HEK293 (cell line): ENCODE measurements at regions not wholly inside any gene's neighbourhood (a gene's known extent, or its start where the extent isn't known, plus 50 kb on each side); places are given as distances from the start of the nearest gene placed in this dataset.

ENCODE experiments used
- CTCF ChIA-PET: fragments of 350-600 bp; formaldehyde crosslinking; extraction: SDS; loops from one replicate; lab custom pipeline; 2021; ENCODE audit warnings: antibody characterized with exemption; lab: Yijun Ruan, JAX
- POLR2A ChIA-PET: fragments of 300-600 bp; formaldehyde crosslinking; extraction: SDS; loops from one replicate; lab custom pipeline; 2020; ENCODE audit warnings: antibody characterized with exemption, inconsistent platforms; lab: Yijun Ruan, JAX
- H3K27ac ChIP-seq: fragments of 200-500 bp; sonication (Bioruptor generic); 2 replicates; pipeline ENCODE4 v1.5.1; 2014; ENCODE audit warnings: low read depth, low read length, control low read depth, inconsistent platforms; ENCODE audit errors: extremely low read depth
- H3K36me3 ChIP-seq, 2 experiments: fragments of 200-500 bp in 1 of 2; sonication (Bioruptor generic) in 1 of 2; 1 replicate in 1 of 2; 2 replicates in 1 of 2; pipeline ENCODE4 v1.5.1; 2014 to 2017; ENCODE audit warnings: inconsistent platforms in 2 of 2, low read length in 2 of 2; ENCODE audit not compliant: control insufficient read depth in 2 of 2, insufficient read depth in 1 of 2
- H3K4me1 ChIP-seq: fragments of 200-500 bp; sonication (Bioruptor generic); 2 replicates; pipeline ENCODE4 v1.5.1; 2014; ENCODE audit warnings: mild to moderate bottlenecking, low read length, inconsistent platforms; ENCODE audit not compliant: control insufficient read depth, insufficient read depth
- H3K4me3 ChIP-seq: 2 replicates; pipeline ENCODE4 v1.5.1; 2011; ENCODE audit warnings: low read depth, mild to moderate bottlenecking, control low read depth, low read length, moderate library complexity
- H3K9me3 ChIP-seq: fragments of 200-500 bp; sonication (Bioruptor generic); 2 replicates; pipeline ENCODE4 v1.5.1; 2014; ENCODE audit warnings: low read depth, low read length, inconsistent platforms; ENCODE audit not compliant: control insufficient read depth, insufficient read depth
- HOXD13 ChIP-seq: sonication (generic); formaldehyde crosslinking; IDR thresholded peaks from 2 replicates; pipeline ENCODE4 v1.8.0; 2022; ENCODE audit warnings: missing genetic modification reagents, borderline replicate concordance
- PRDM2 ChIP-seq: fragments of 450-650 bp; formaldehyde crosslinking; IDR thresholded peaks from 2 replicates; pipeline ENCODE4 v1.5.1; 2016; ENCODE audit warnings: missing biosample characterization, missing genetic modification characterization, borderline replicate concordance
- SP7 ChIP-seq: fragments of 450-650 bp; formaldehyde crosslinking; IDR thresholded peaks from 2 replicates; pipeline ENCODE4 v1.5.1; 2016; ENCODE audit warnings: missing biosample characterization, missing genetic modification characterization
- YY1 ChIP-seq: fragments of 450-650 bp; formaldehyde crosslinking; IDR thresholded peaks from 2 replicates; pipeline ENCODE4 v1.5.1; 2018; ENCODE audit warnings: missing biosample characterization, missing genetic modification characterization
- ZBTB44 ChIP-seq: fragments of 450-650 bp; IDR thresholded peaks from 2 replicates; pipeline ENCODE4 v1.5.1; 2018; ENCODE audit warnings: missing biosample characterization, mild to moderate bottlenecking, missing genetic modification characterization
- ZBTB6 ChIP-seq: fragments of 450-650 bp; formaldehyde crosslinking; IDR thresholded peaks from 2 replicates; pipeline ENCODE4 v1.5.1; 2017; ENCODE audit warnings: missing biosample characterization, missing genetic modification characterization
- ZNF16 ChIP-seq: fragments of 450-650 bp; formaldehyde crosslinking; IDR thresholded peaks from 2 replicates; pipeline ENCODE4 v1.5.1; 2016; ENCODE audit warnings: low read depth, missing biosample characterization, missing genetic modification characterization
- ZNF175 ChIP-seq: fragments of 450-650 bp; formaldehyde crosslinking; IDR thresholded peaks from 2 replicates; pipeline ENCODE4 v1.5.1; 2016; ENCODE audit warnings: missing biosample characterization, missing genetic modification characterization
- ZNF184 ChIP-seq: fragments of 450-650 bp; IDR thresholded peaks from 2 replicates; pipeline ENCODE4 v1.5.1; 2018; ENCODE audit warnings: missing biosample characterization, mild to moderate bottlenecking, missing genetic modification characterization
- ZNF211 ChIP-seq: fragments of 450-650 bp; formaldehyde crosslinking; IDR thresholded peaks from 2 replicates; pipeline ENCODE4 v1.5.1; 2016; ENCODE audit warnings: low read depth, missing biosample characterization, missing genetic modification characterization
- ZNF23 ChIP-seq: fragments of 450-650 bp; formaldehyde crosslinking; IDR thresholded peaks from 2 replicates; pipeline ENCODE4 v1.5.1; 2016; ENCODE audit warnings: missing biosample characterization, missing genetic modification characterization, borderline replicate concordance
- ZNF311 ChIP-seq: fragments of 450-650 bp; formaldehyde crosslinking; IDR thresholded peaks from 2 replicates; pipeline ENCODE4 v1.5.1; 2017; ENCODE audit warnings: missing biosample characterization, missing genetic modification characterization, borderline replicate concordance
- ZNF354C ChIP-seq: fragments of 450-650 bp; formaldehyde crosslinking; IDR thresholded peaks from 2 replicates; pipeline ENCODE4 v1.5.1; 2016; ENCODE audit warnings: missing biosample characterization, missing genetic modification characterization, low read depth, borderline replicate concordance
- ZNF391 ChIP-seq: fragments of 450-650 bp; formaldehyde crosslinking; IDR thresholded peaks from 2 replicates; pipeline ENCODE4 v1.5.1; 2016; ENCODE audit warnings: low read depth, missing biosample characterization, missing genetic modification characterization, borderline replicate concordance
- ZNF701 ChIP-seq: fragments of 450-650 bp; formaldehyde crosslinking; IDR thresholded peaks from 2 replicates; pipeline ENCODE4 v1.5.1; 2016; ENCODE audit warnings: missing biosample characterization, missing genetic modification characterization
- ZNF792 ChIP-seq: fragments of 450-650 bp; formaldehyde crosslinking; IDR thresholded peaks from 2 replicates; pipeline ENCODE4 v1.5.1; 2016; ENCODE audit warnings: missing biosample characterization, missing genetic modification characterization
- TF ChIP-seq, protein P1 (sequence below): fragments of 450-650 bp; formaldehyde crosslinking; IDR thresholded peaks from 2 replicates; pipeline ENCODE4 v1.5.1; 2016; ENCODE audit warnings: missing biosample characterization, missing genetic modification characterization
- TF ChIP-seq, protein P2 (sequence below): sonication (generic); formaldehyde crosslinking; IDR thresholded peaks from 2 replicates; pipeline ENCODE4 v1.8.1; 2022; ENCODE audit warnings: mild to moderate bottlenecking, moderate library complexity, missing genetic modification reagents

GRCh38 chr3:41076399-41076798 lies 122.9 kb upstream of the CTNNB1 start:
- H3K36me3 ChIP-seq, result no peaks in the 10 kb centered on the region
- no peaks in the 10 kb centered on the region for H3K9me3 ChIP-seq
- no peak overlapping the region for H3K4me3 ChIP-seq
- no peak overlapping the region for H3K27ac ChIP-seq
- ChIA-PET CTCF (no interaction called here), POLR2A (no interaction called here)
- TF ChIP-seq ZNF792 (tag by site-specific recombination) (no peak), PRDM2 (tag by site-specific recombination) (no peak), ZBTB44 (tag by site-specific recombination) (no peak), ZBTB6 (tag by site-specific recombination) (no peak), ZNF184 (tag by site-specific recombination) (no peak), ZNF311 (tag by site-specific recombination) (no peak), SP7 (tag by site-specific recombination) (no peak), ZNF211 (tag by site-specific recombination) (no peak), YY1 (tag by site-specific recombination) (no peak)
- TF ChIP-seq, protein P1, sequence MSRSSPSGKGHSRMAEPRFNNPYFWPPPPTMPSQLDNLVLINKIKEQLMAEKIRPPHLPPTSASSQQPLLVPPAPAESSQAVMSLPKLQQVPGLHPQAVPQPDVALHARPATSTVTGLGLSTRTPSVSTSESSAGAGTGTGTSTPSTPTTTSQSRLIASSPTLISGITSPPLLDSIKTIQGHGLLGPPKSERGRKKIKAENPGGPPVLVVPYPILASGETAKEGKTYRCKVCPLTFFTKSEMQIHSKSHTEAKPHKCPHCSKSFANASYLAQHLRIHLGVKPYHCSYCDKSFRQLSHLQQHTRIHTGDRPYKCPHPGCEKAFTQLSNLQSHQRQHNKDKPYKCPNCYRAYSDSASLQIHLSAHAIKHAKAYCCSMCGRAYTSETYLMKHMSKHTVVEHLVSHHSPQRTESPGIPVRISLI (tag by site-specific recombination), result no peak
- TF ChIP-seq, protein P2, sequence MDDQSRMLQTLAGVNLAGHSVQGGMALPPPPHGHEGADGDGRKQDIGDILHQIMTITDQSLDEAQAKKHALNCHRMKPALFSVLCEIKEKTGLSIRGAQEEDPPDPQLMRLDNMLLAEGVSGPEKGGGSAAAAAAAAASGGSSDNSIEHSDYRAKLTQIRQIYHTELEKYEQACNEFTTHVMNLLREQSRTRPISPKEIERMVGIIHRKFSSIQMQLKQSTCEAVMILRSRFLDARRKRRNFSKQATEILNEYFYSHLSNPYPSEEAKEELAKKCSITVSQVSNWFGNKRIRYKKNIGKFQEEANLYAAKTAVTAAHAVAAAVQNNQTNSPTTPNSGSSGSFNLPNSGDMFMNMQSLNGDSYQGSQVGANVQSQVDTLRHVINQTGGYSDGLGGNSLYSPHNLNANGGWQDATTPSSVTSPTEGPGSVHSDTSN (CRISPR knock-in tag), result no peak
- no peaks in the 10 kb centered on the region for H3K4me1 ChIP-seq

- Histone ChIP-seq H3K9me3 (no peaks in the 10 kb centered on the region), H3K4me1 (no peaks in the 10 kb centered on the region), H3K27ac (no peak overlapping the region), H3K36me3 (no peaks in the 10 kb centered on the region), H3K4me3 (no peak overlapping the region)
- ChIA-PET POLR2A (interaction anchor here (1.7 kb wide), 1 partner anchor 119 kb away, joined by 4 read pairs; the partner anchor contains the start of gene CTNNB1), CTCF (no interaction called here)
- TF ChIP-seq ZNF701 (tag by site-specific recombination) (no peak), ZNF16 (tag by site-specific recombination) (no peak), ZNF354C (no peak), HOXD13 (CRISPR knock-in tag) (no peak), ZNF175 (tag by site-specific recombination) (no peak), ZNF23 (no peak), ZNF391 (tag by site-specific recombination) (no peak)
- TF ChIP-seq, protein P2 (CRISPR knock-in tag), result no peak
These were observed 119.2 kb upstream of the CTNNB1 start for GRCh38 chr3:41080141-41080540.
